HG03571 (cell line): ENCODE measurements at regions not wholly inside any gene's neighbourhood (a gene's known extent, or its start where the extent isn't known, plus 50 kb on each side); places are given as distances from the start of the nearest gene placed in this dataset.
"Not testable (repeated sequence)": the region's sequence is repeated elsewhere in the genome, so short reads cannot be mapped to it uniquely, and the experiment has no call there.

Experiments
- ATAC-seq: cut with Tn5 transposase; IDR thresholded peaks from one replicate; pipeline ENCODE4 v1.9.1; 2021; ENCODE audit not compliant: unreplicated experiment

- ATAC-seq = no peak
Observed at GRCh38 chr6:120534954-120535353, 799.3 kb downstream of the TBC1D32 start.

- no peak for ATAC-seq
Observed at GRCh38 chr6:120526576-120526975, 807.7 kb downstream of the TBC1D32 start.

DNA sequence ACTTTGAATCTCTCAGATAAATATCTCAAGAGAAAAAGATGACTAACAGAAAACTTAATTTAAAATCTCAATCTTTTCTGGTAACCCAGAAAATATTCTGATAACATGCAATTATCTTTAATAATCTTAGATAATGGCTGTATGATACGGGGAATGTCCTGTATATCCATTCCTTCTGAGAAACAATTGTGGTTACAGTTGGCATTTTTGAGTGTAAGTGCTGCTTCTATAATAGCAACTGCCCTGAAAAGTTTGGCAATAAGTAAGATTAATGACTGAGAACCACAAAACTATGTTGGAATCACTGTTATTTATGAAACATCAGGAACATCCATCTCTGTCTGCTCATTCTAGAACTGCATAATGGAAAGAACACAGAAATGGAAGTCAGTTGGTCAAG lies 819.7 kb downstream of the TBC1D32 start:
- ATAC-seq = no peak

DNA sequence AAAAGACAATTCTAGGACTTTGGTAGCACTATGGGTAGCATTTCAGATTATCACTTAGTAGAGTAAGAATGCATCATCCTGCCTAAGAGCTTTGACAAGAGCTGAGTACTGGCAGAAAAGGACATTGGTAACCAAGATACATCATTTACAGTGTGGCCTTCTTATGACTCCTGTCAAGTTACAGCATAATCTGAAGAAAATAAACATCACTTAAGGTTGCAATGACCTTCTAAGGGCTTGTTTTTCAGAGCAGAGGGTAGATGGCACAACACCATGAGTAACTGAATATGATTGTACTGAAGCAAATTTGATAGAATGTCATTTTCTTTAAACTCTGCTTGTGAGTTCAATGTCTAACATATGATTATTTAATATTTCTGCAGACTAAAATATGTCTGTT lies 822.6 kb downstream of the TBC1D32 start:
- ATAC-seq = no peak

GRCh38 chr6:120498711-120499110 lies 835.6 kb downstream of the TBC1D32 start:
- ATAC-seq = no peak

DNA sequence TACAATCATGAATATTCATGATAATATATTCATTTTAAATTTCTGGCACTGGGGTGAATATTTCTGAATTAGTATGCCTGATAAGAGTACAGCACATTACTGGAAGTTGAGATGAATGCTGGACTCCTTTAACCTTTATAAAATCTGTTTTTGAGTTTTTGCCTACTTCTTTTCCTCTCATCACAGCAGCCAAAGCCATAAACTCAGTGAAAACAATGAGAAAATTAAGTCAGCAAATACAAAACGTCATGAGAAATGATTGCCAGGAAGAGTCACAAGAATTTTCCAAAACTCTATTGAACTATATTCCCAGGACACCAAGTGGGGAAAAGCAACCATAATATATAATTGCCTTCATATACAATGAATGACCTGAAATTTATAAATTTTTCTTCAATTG lies 837.6 kb downstream of the TBC1D32 start:
- ATAC-seq = no peak

DNA sequence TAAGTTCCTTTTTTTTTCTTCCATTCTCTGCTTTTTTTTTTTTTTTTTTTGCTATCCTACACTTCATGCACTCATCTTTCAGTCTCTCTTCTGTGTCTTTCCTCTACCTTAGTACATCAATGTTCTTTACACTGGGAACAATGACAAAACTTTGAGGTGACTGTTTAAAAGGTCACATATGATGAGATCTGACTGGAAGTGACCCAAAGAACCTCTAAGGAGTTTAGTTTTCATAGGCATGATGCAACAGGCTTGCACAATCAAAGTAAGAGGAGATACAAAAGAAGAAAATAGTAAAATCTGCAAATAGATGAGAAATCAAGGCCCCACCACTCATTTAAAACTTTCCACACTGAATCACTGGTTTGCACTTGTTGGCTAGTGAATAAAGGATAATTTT lies 840.8 kb downstream of the TBC1D32 start:
- ATAC-seq = no peak

DNA sequence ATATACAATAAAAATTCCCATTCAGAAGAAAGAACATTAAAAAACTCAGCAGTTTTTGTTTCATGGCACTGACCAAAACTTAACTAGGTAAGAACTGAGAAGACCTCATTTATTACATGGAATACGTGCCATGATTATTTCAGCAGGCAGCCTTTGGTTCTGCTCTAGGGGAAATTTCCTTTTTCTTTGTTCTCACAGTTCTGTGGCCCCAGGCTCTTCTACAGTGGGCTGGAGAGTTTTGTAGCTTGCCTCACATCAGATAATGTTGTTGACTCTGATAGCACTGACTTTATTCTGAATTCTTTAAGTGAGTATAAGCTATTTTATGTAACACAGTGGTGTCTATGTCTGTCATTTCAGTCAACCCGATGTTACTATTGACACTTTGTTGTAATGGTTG lies 844.3 kb downstream of the TBC1D32 start:
- no peak for ATAC-seq

DNA sequence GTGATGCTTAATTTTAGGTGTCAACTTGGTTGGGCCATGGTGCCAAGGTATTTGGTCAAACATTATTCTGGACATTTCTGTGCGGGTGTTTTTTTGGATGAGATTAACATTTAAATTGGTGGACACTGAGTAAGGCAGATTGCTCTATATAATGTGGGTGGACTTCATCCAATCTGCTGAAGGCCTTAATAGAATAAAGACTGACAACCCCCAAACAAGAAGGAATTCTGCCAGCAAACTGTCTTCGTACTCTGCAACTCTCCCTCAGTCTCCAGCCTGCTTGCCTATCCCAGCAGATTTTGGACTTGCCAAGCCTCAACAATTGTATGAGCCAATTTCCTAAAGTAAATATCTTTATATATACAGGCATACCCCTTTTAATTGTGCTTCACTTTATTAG lies 850.1 kb downstream of the TBC1D32 start:
- ATAC-seq = no peak

DNA sequence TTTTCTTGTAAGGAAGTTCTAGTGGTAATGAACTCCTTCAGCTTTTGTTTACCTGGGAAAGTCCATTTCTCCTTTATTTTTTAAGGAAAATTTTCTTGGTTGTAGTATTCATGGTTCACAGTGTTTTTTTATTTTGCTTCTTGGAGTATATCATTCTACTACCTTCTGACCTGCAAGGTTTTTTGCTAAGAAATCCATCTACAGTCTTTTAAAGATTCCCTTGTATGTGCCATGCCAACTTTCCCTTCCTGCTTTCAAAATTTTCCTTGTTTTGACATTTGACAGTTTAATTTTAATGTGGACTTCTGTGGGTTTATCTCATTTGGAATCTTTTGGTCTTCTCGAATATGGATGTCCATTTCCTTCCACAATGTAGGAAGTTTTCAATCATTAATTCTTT lies 855.6 kb downstream of the TBC1D32 start:
- ATAC-seq = no peak

DNA sequence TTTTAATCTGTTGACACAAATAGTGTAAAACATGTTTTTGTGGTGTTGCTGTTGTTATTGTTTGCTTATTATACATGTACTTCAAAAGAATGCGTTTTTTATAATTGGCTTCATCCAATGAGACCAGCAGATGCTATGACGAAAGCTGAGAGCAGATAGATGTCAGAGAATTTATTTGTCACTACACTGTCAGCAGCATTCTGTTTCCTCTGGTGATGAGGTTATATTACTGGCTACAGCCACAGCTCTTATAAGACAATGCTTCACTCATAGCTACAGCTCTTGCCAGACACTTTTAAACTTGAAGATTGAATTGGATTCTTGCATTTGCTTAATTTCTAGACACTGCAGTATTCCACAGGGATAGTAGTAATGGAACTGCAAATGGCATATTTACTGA lies 860.5 kb downstream of the TBC1D32 start:
- ATAC-seq = no peak

DNA sequence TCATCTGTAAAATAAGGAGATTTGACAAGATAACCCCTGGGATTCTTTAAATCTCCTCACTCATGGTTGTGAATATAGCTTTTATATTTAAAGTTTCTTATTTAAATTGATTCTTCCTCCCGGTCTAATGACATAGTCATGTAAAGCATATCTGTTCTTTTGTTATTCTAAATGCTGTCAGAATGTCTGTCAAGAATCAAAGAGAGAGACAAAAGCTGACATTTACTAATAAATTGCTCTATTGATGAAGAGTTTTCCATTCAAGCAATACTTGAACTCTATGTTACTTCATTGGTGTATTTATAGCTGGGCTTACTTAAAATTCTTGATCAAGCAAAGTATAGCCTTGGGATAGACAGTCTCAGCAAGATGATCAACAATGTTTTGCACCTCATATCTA lies 865.8 kb downstream of the TBC1D32 start:
- no peak for ATAC-seq

- ATAC-seq = no peak
Observed at GRCh38 chr6:120451508-120451907, 882.8 kb downstream of the TBC1D32 start.

DNA sequence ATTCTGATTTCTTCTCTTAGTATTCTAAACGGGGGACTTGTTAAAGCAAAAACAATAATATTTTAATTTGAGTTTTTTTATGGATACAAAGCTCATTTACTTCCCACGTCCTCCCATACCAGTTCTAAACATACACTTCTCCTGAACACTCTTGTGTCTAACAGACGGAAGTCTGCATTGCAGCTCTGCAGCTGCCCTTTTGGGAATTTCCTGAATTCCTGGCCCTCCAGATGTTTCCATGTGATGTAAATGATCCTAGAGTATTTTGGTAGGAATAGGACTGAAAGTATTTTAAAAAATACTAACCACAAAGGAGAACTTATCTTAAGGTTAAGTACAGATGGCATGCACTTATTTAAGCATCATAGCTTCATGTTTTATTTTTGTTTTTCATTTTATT lies 886.7 kb downstream of the TBC1D32 start:
- ATAC-seq = no peak

DNA sequence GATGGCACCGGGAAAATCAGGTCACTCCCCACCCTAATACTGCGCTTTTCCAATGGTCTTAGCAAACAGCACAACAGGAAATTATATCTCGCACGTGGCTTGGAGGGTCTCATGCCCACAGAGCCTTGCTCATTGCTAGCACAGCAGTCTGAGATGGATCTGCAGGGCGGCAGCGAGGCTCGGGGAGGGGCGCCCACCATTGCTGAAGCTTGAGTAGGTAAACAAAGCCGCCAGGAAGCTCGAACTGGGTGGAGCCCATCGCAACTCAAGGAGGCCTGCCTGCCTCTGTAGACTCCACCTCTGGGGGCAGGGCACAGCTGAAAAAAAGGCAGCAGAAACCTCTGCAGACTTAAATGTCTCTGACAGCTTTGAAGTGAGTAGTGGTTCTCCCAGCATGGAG lies 901.4 kb downstream of the TBC1D32 start:
- ATAC-seq = not testable (repeated sequence)

- no peak for ATAC-seq
Observed at GRCh38 chr6:120431841-120432240, 902.4 kb downstream of the TBC1D32 start.

GRCh38 chr6:120411394-120411793 lies 922.9 kb downstream of the TBC1D32 start:
- no peak for ATAC-seq

DNA sequence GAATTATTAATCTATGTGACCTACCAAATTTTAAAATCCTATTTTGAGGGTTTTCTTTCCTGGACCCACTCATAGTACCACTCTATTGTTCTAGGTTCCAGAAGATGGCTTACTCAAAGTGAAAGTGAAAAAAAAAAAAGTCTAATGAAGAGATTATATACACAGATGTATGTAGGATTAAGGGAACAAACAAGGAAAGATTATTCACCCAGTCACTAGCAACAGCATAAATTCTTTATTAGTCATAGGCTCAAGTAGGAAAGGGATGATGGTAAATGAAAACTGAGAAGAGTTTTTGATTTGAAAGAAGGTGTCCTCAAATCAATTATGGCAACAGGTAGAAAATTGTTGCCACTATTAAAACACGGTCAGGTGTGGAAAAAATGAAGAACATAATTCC lies 923.7 kb downstream of the TBC1D32 start:
- no peak for ATAC-seq

GRCh38 chr6:120407696-120408095 lies 926.6 kb downstream of the TBC1D32 start:
- no peak for ATAC-seq

DNA sequence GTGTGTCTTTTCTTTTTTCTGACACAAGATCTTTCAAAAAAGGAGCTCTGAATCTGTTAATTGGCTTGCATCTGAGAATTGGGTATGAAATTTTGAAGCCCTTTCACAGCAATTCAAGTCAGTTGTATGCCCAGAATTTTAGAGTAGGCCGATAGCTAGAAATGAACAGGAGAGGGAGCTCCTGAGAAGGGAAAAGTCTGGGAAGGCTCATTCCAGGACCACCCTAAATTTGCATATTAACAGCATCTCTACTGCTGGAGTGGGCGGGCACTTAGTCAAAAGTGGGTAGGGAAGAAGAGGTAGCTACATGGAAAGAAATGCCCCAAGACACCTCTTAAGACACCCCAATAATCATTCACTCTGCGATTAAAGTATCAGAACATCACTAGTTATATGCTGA lies 928.3 kb downstream of the TBC1D32 start:
- ATAC-seq = no peak

DNA sequence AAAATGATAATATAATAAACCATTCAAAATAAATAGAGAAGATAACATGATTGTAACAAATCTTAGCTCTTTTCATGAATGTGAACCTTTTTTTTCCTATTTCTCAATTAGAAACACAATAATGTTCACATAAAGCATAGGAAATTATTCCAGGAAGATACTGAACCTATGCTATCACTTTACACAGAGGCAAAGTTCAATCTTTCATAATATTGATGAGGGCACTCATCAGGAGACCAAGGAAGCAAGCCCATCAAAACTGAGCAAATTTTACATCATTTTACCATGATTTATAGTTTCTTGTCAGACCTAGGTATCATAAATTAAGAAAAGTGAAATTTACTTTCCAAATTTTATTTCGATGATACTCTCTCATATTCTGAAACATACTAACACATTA lies 938.5 kb downstream of the TBC1D32 start:
- no peak for ATAC-seq

DNA sequence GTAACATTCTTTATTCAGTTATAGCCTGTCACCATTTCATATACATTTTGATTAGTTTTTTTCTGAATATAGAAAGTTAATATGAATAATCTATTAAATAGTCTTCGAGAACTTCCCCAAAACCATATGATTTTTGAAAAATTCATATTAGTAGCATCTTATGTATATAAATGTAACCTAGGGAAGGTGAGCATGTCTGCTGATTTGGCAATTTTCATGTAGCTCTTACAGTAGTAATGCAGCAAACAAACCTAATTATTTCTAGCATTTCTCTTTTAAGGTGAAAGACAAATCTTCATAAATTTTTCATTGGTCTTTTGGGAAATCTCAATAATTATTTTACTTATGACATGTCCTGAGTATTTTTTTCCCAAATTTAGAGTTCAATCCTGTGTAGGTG lies 939.0 kb downstream of the TBC1D32 start:
- no peak for ATAC-seq

DNA sequence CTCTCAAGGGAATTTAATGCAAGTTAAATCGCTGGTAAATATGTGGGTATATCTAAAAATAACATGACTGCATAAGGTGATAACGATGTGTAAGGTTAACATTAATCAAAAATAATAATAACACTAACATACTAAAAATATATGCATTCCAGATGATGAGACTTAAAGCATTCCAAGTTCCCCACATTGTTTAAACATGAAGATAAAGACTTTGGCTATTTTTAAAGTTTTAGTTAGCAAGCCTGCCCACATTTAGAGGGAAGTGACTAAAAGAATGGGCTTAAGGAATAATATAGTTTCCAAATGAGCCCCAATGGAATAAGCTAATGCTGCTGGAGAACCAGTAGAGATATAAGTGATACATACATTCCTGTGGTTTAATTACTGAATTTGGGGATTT lies 941.3 kb downstream of the TBC1D32 start:
- ATAC-seq = no peak

DNA sequence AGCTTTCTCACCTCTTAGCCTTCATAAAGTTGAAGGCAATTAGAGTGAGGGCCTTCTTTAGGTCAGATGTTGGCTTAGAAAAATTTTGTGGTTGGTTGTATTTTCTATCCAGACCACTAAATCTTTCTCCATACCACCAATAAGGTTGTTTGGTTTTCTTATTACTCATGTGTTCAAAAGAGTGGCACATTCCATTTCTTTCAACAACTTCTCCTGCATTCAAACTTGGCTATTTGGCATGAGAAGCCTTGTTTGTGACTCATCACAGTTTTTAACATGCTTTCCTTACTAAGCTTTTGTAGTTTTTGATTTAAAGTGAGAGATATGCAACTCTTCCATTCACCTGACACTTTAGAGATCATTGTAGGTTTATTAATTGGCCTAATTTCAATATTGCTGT lies 949.6 kb downstream of the TBC1D32 start:
- ATAC-seq = no peak
